DMS153 treated with DMSO at 0.1 percent for 48 hours (cell line): ENCODE measurements at regions not wholly inside any gene's neighbourhood (a gene's known extent, or its start where the extent isn't known, plus 50 kb on each side); places are given as distances from the start of the nearest gene placed in this dataset.

Experiments used
- DNase-seq: peaks from one replicate; lab custom pipeline; 2025; ENCODE audit not compliant: unreplicated experiment; lab: John Stamatoyannopoulos, UW

GRCh38 chr17:52287611-52288010 is 129.1 kb upstream of the CA10 start:
- DNase-seq, result no peak

GRCh38 chr17:52283872-52284271 is 125.4 kb upstream of the CA10 start:
- no peak for DNase-seq

- DNase-seq, result no peak
Observed at GRCh38 chr17:52276381-52277008, 118.0 kb upstream of the CA10 start.

- no peak for DNase-seq
Observed at GRCh38 chr17:52271781-52272180, 113.3 kb upstream of the CA10 start.

GRCh38 chr17:52255347-52255746 is 96.8 kb upstream of the CA10 start:
- DNase-seq, result no peak

GRCh38 chr17:52244689-52245088 is 86.2 kb upstream of the CA10 start:
- no peak for DNase-seq

- DNase-seq, result no peak
Observed at GRCh38 chr17:52242268-52242667, 83.8 kb upstream of the CA10 start.

- DNase-seq, result no peak
Observed at GRCh38 chr17:52237151-52237550, 78.6 kb upstream of the CA10 start.

GRCh38 chr17:52235516-52235915 is 77.0 kb upstream of the CA10 start:
- no peak for DNase-seq

- no peak for DNase-seq
Observed at GRCh38 chr17:52233632-52234031, 75.1 kb upstream of the CA10 start.

- DNase-seq, result no peak
Observed at GRCh38 chr17:52233176-52233575, 74.7 kb upstream of the CA10 start.

- DNase-seq, result no peak
Observed at GRCh38 chr17:52228823-52229222, 70.3 kb upstream of the CA10 start.

GRCh38 chr17:52227926-52228325 is 69.4 kb upstream of the CA10 start:
- no peak for DNase-seq

- no peak for DNase-seq
Observed at GRCh38 chr17:52213451-52213850, 54.9 kb upstream of the CA10 start.

- DNase-seq, result no peak
Observed at GRCh38 chr17:52212851-52213250, 54.3 kb upstream of the CA10 start.

- no peak for DNase-seq
Observed at GRCh38 chr17:52209507-52209906, 51.0 kb upstream of the CA10 start.
